ENCODE measurements at regions not wholly inside any gene's neighbourhood (a gene's known extent, or its start where the extent isn't known, plus 50 kb on each side); places are given as distances from the start of the nearest gene placed in this dataset.

DNA sequence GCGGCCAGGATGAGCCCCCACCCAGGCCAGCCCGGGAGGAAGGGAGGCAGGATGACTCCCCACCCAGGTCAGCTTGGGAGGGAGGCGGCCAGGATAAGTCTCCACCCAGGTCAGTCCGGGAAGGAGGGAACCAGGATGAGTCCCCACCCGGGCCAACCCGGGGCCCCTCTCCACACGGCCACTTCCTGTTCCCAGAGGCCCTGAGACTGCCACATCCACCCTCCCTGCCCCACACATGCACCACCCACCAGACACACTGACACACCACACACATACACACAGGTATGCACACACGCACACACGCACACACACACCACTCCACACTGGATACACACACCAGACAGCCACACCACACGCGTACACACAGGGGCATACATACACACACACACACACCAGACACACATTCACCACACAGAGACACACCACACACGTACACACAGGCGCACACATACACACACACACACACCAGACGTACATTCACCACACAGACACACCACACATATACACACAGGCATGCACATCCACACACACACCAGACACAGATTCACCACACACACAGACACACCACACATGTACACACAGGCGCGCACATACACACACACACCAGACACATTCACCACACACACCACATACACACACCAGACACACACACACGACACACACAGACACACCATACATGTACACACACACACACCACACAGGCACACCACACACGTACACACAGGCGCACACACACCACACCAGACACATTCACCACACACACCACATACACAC is 84.9 kb upstream of the PRR5 start:
- Mint-ChIP-seq H3K4me1 (no peaks in the 10 kb centered on the region), H3K27me3 (no peaks in the 10 kb centered on the region), H3K9me3 (peaks cover 9% of the 10 kb centered on the region), H3K27ac (no peak overlapping the region), H3K4me3 (no peak overlapping the region), H3K36me3 (ENCODE audit: low read depth) (no peaks in the 10 kb centered on the region)
- DNase-seq: no peak
- ChIA-PET CTCF (interaction anchor here (0.6 kb wide), 1 partner anchor 84 kb away, joined by 3 read pairs; no protein-coding TSS in a partner anchor), POLR2A (no interaction called here)

GRCh38 chr22:44616461-44616860 is 85.5 kb upstream of the PRR5 start:
- peaks cover 13% of the 10 kb centered on the region for H3K9me3 Mint-ChIP-seq
- H3K27ac Mint-ChIP-seq: no peak overlapping the region
- no peaks in the 10 kb centered on the region for H3K36me3 Mint-ChIP-seq (ENCODE audit: low read depth)
- ChIA-PET CTCF (interaction anchor here (0.6 kb wide), 1 partner anchor 83 kb away, joined by 3 read pairs; no protein-coding TSS in a partner anchor), POLR2A (no interaction called here)
- H3K27me3 Mint-ChIP-seq: no peaks in the 10 kb centered on the region
- no peak overlapping the region for H3K4me3 Mint-ChIP-seq
- no peaks in the 10 kb centered on the region for H3K4me1 Mint-ChIP-seq
- no peak for DNase-seq

DNA sequence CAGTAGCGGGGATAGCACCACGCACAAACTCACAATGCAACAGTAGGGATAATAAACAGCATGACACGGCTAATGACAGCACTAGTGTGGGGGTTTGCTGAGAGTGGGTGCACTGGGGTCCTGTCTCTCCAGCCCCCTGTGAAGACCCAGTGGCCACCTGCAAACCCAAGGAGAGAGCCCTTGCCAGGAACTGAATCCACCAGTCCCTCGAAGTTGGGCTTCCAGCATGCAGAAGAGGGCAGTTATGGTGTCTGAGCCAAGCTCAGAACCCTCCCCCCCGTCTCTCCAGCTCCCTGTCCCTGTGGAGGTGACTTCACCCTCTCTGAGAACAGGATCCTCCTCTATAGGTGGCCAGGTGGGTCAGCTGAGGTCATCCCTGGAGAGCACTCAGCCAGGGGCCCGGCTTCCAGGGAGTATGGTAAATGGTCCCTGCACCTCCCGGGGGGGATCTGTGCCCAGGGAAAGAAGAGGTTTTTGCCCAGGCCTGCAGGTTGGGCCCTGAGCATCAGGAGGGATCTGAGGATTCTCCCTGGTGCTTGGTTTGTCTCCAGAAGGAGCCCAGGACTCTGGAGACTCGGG is 86.3 kb upstream of the PRR5 start:
- DNase-seq: no peak
- ChIA-PET POLR2A (no interaction called here), CTCF (no interaction called here)
- Mint-ChIP-seq H3K36me3 (ENCODE audit: low read depth) (no peaks in the 10 kb centered on the region), H3K4me1 (no peaks in the 10 kb centered on the region), H3K9me3 (peaks cover 16% of the 10 kb centered on the region), H3K27me3 (no peaks in the 10 kb centered on the region), H3K4me3 (no peak overlapping the region), H3K27ac (no peak overlapping the region)

DNA sequence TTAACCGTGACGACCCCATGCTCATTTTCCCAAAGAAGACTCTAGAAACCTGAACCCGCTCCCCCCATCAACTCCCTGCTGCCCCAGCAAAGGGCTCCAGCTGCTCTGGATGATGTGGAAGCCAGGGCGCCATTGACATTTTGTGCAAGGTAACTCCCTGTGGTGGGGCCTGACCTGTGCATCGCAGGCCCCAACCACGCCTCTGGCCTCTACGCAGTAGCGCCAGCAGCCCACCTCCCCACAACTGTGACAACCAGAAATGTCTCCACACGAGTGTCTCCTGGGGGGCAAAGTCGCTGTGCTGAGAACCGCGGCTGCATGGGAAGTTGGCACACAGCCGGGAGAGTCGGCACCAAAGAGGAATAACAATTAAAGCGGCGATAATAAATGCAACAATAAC is 86.9 kb upstream of the PRR5 start:
- peaks cover 19% of the 10 kb centered on the region for H3K9me3 Mint-ChIP-seq
- H3K36me3 Mint-ChIP-seq (ENCODE audit: low read depth): no peaks in the 10 kb centered on the region
- no peak overlapping the region for H3K4me3 Mint-ChIP-seq
- no peaks in the 10 kb centered on the region for H3K4me1 Mint-ChIP-seq
- H3K27ac Mint-ChIP-seq: no peak overlapping the region
- no peaks in the 10 kb centered on the region for H3K27me3 Mint-ChIP-seq
- no peak for DNase-seq
- CTCF ChIA-PET: no interaction called here
- POLR2A ChIA-PET: no interaction called here

DNA sequence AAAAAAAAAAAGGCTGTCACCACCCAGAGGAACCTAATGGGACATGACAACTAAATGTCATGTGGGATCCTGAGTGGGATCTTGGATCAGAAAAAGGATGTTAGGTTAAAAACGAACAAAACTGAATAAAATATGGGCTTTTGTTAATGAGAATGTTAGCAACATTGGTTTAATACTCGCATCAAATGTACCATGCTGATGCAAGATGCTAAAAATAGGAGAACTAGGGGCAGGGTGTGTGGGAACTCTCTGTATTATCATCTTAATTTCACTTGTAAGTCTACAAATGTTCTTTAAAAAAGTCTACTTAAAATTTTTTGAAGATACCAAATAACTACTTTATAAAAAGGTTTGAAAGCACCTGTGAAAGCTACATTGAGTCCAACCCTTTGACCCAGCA is 88.8 kb upstream of the PRR5 start:
- ChIA-PET CTCF (no interaction called here), POLR2A (no interaction called here)
- H3K36me3 Mint-ChIP-seq (ENCODE audit: low read depth): no peaks in the 10 kb centered on the region
- no peak overlapping the region for H3K4me3 Mint-ChIP-seq
- H3K9me3 Mint-ChIP-seq: peaks cover 20% of the 10 kb centered on the region
- no peaks in the 10 kb centered on the region for H3K4me1 Mint-ChIP-seq
- H3K27me3 Mint-ChIP-seq: no peaks in the 10 kb centered on the region
- no peak overlapping the region for H3K27ac Mint-ChIP-seq
- no peak for DNase-seq

DNA sequence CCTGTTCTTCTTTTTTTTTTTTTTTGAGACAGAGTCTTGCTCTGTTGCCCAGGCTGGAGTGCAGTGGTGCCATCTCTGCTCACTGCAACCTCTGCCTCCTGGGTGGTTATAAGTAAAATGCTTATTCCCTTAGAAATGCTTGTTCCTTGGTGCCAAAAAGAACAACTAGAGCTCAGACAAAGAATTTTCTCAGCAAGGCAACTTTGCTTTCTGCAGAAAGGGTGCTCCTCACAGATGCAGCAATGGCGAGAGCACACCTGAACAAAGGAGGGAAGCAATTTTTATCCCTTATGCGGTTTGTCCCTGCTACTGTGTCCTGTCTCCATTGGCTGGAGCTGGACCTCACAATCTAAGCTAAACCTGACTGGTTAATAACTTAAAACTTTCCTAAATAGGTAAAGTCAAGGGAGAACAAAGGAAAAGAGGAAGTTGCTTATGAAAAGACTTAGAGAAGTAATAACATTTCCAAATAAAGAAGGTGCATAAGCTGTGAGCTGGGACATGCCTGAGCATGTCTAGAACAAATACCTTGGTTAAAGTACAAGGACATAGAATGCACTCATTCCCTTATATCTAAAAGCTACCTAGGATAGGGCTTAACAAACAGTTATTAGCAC is 90.0 kb upstream of the PRR5 start:
- Mint-ChIP-seq H3K27me3 (no peaks in the 10 kb centered on the region), H3K27ac (no peak overlapping the region), H3K9me3 (peaks cover 20% of the 10 kb centered on the region), H3K4me3 (no peak overlapping the region), H3K4me1 (no peaks in the 10 kb centered on the region), H3K36me3 (ENCODE audit: low read depth) (no peaks in the 10 kb centered on the region)
- POLR2A ChIA-PET: no interaction called here
- DNase-seq: no peak
- CTCF ChIA-PET: interaction anchor here (0.9 kb wide), 1 partner anchor 526 kb away, joined by 3 read pairs; no protein-coding TSS in a partner anchor

DNA sequence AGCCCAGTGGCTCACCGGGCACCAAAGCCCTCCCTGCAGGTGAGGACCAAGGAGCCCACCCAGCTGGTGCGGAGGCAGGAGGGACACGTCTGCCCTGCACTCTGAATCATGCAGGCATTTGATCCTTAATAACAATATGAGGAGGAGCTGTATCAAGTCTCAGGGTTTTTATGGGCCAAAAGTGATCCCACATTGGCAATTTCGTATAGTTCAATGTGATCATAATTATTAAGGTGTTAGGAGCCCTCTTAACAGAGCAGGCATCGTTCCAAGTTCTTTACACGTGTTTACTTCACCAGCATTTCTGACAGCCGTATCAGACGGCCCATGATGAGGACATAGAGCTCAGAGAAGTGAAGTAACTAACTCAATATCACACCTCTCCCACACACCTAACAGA is 91.9 kb upstream of the PRR5 start:
- H3K36me3 Mint-ChIP-seq (ENCODE audit: low read depth): no peaks in the 10 kb centered on the region
- peaks cover 20% of the 10 kb centered on the region for H3K9me3 Mint-ChIP-seq
- CTCF ChIA-PET: interaction anchor here (0.8 kb wide), 1 partner anchor 75 kb away, joined by 4 read pairs; no protein-coding TSS in a partner anchor
- H3K4me1 Mint-ChIP-seq: no peaks in the 10 kb centered on the region
- no peak overlapping the region for H3K27ac Mint-ChIP-seq
- no peak overlapping the region for H3K4me3 Mint-ChIP-seq
- peaks cover 3% of the 10 kb centered on the region for H3K27me3 Mint-ChIP-seq
- DNase-seq: no peak
- POLR2A ChIA-PET: no interaction called here

DNA sequence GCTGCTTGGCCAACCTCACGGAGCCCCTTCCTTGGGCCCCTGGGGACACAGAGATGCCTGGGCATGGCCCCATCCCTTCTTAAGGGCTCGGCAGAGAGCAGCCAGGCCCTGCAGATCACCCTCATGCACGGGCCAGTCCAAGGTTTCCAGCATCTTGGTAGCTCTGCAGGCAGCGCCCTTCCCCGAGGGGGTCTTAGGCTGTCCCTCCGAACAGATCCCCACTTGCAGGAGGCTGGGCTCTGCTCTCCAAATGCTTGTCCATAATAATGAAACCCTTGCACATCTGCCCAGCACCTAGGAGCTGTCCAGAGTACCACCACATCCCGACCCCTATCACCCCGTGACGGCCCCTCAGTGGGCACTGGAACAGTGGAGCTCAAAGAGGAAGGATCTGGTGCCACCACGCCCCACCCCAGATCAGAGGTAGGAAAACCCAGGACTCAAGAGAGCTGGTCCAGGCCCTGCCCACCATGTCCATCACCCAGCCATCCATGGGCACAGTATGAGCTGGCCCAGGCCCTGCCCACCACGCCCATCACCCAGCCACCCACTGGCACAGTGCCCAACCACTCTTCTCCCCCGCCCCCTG is 92.5 kb upstream of the PRR5 start:
- Mint-ChIP-seq H3K27ac (no peak overlapping the region), H3K9me3 (peaks cover 20% of the 10 kb centered on the region), H3K4me1 (no peaks in the 10 kb centered on the region), H3K27me3 (peaks cover 6% of the 10 kb centered on the region), H3K4me3 (no peak overlapping the region), H3K36me3 (ENCODE audit: low read depth) (no peaks in the 10 kb centered on the region)
- ChIA-PET CTCF (interaction anchor here (0.8 kb wide), 1 partner anchor 76 kb away, joined by 4 read pairs; no protein-coding TSS in a partner anchor), POLR2A (no interaction called here)
- DNase-seq: no peak

DNA sequence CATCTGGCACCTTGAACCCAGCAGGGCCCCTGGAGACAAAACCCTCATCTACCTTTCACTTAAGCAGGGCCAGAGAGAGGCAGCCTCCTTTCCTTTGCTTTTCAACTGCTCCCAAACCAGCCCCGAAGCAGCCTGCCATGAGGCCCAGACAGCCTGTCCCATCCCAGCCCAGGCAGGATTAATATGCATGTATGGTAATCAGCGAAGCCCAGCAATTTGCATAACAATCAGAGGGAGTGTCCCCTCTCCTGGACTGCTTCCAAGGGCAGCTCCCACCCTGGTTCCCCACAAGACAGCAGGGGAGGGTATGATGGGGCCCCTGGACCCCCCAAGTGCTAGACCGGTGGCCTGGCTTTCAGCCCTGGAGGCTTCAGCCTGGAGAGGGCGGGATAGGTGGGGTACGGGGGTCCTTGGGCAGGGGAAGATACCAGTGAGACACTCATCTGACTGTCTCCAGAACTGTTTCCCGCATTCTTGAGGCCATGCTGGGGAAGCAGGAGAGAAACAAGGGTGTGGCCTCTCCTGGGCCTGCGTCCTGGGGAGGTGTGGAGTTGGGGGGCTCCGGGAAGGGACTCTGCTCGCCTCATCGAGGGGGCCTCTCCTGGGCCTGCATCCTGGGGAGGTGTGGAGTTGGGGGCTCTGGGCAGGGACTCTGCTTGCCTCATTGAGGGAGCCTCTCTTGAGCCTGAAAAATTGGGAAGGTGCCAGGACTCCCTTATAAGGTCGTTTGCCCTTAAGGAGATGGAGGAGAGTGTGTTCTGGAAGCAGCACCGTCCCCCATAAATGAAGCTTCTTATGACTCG is 93.2 kb upstream of the PRR5 start:
- Mint-ChIP-seq H3K36me3 (ENCODE audit: low read depth) (no peaks in the 10 kb centered on the region), H3K27ac (no peak overlapping the region), H3K27me3 (peaks cover 7% of the 10 kb centered on the region), H3K4me3 (no peak overlapping the region), H3K4me1 (no peaks in the 10 kb centered on the region), H3K9me3 (peaks cover 17% of the 10 kb centered on the region)
- ChIA-PET POLR2A (no interaction called here), CTCF (no interaction called here)
- no peak for DNase-seq

GRCh38 chr22:44606126-44606525 is 95.9 kb upstream of the PRR5 start:
- Mint-ChIP-seq H3K36me3 (ENCODE audit: low read depth) (no peaks in the 10 kb centered on the region), H3K4me1 (no peaks in the 10 kb centered on the region), H3K27me3 (peaks cover 7% of the 10 kb centered on the region), H3K4me3 (no peak overlapping the region), H3K9me3 (peaks cover 4% of the 10 kb centered on the region), H3K27ac (no peak overlapping the region)
- CTCF ChIA-PET: no interaction called here
- POLR2A ChIA-PET: no interaction called here
- no peak for DNase-seq

DNA sequence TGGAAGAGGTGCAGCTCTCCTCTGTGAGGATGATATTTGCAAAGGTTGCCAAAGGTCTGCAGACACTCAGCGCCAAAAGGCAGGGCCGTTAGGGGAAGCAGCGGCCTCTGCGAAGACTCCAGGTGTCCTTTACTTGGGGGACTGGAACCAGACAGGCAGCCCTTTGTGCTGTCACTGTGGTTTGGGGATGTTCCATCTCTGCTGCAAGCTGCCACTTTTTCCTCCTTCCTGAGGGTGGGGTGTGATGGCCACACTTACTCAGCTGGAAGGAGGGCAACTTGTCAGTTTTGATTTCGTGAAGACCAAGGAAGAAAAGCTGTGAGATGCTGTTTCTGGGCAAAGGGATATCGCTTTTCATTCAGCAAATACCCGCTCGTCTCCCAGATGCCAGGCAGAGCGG is 96.5 kb upstream of the PRR5 start:
- ChIA-PET POLR2A (no interaction called here), CTCF (no interaction called here)
- Mint-ChIP-seq H3K27ac (no peak overlapping the region), H3K4me3 (no peak overlapping the region), H3K27me3 (peaks cover 7% of the 10 kb centered on the region), H3K4me1 (no peaks in the 10 kb centered on the region), H3K36me3 (ENCODE audit: low read depth) (no peaks in the 10 kb centered on the region), H3K9me3 (peaks cover 4% of the 10 kb centered on the region)
- DNase-seq: no peak

GRCh38 chr22:44604991-44605390 is 97.0 kb upstream of the PRR5 start:
- no peak overlapping the region for H3K27ac Mint-ChIP-seq
- DNase-seq: no peak
- H3K4me1 Mint-ChIP-seq: peaks cover 3% of the 10 kb centered on the region
- H3K4me3 Mint-ChIP-seq: no peak overlapping the region
- no peaks in the 10 kb centered on the region for H3K9me3 Mint-ChIP-seq
- H3K27me3 Mint-ChIP-seq: peaks cover 11% of the 10 kb centered on the region
- no peaks in the 10 kb centered on the region for H3K36me3 Mint-ChIP-seq (ENCODE audit: low read depth)
- ChIA-PET CTCF (no interaction called here), POLR2A (no interaction called here)

- ChIA-PET POLR2A (no interaction called here), CTCF (no interaction called here)
- Mint-ChIP-seq H3K36me3 (ENCODE audit: low read depth) (no peaks in the 10 kb centered on the region), H3K27me3 (peaks cover 11% of the 10 kb centered on the region), H3K27ac (no peak overlapping the region), H3K4me3 (no peak overlapping the region), H3K9me3 (no peaks in the 10 kb centered on the region), H3K4me1 (peaks cover 3% of the 10 kb centered on the region)
- DNase-seq: no peak
Observed at GRCh38 chr22:44604455-44604854, 97.5 kb upstream of the PRR5 start.
